Prostate gland (tissue), 2 donors: ENCODE measurements at regions not wholly inside any gene's neighbourhood (a gene's known extent, or its start where the extent isn't known, plus 50 kb on each side); places are given as distances from the start of the nearest gene placed in this dataset.

Experiments
- POLR2A ChIP-seq: fragments of 450-650 bp; IDR thresholded peaks from one replicate; pipeline ENCODE4 v1.6.1; 2016; ENCODE audit warnings: antibody characterized with exemption, mild to moderate bottlenecking
- TF ChIP-seq, protein P1 (sequence below), 4 experiments: fragments of 200-600 bp in 2 of 4; fragments of 450-650 bp in 2 of 4; sonication (generic) in 2 of 4; IDR thresholded peaks; 1 replicate in 3 of 4; 2 replicates in 1 of 4; pipeline ENCODE4 v1.5.1; 2016 to 2019; ENCODE audit warnings: antibody characterized with exemption in 4 of 4, mild to moderate bottlenecking in 2 of 4, moderate library complexity in 2 of 4

DNA sequence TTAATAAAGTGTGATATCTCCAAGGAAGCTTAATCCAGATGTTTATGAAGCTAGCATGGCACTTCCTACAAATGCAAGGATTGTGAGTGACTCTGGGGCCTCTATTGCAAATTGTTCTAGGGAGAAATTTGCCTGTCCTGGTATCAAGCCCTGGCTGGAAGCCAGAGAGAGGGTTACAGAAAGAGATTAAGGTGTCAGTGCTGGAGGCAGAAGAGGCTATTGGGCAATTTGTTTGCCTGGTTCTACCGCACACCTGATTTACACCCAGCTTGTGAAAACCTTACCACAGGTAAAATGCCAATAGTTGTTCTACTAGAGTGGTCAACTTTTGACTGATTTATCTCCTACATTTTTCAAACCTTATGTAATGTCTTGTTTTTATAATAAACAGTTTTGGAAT lies 186.7 kb upstream of the FAT1 start:
- TF ChIP-seq, protein P1, sequence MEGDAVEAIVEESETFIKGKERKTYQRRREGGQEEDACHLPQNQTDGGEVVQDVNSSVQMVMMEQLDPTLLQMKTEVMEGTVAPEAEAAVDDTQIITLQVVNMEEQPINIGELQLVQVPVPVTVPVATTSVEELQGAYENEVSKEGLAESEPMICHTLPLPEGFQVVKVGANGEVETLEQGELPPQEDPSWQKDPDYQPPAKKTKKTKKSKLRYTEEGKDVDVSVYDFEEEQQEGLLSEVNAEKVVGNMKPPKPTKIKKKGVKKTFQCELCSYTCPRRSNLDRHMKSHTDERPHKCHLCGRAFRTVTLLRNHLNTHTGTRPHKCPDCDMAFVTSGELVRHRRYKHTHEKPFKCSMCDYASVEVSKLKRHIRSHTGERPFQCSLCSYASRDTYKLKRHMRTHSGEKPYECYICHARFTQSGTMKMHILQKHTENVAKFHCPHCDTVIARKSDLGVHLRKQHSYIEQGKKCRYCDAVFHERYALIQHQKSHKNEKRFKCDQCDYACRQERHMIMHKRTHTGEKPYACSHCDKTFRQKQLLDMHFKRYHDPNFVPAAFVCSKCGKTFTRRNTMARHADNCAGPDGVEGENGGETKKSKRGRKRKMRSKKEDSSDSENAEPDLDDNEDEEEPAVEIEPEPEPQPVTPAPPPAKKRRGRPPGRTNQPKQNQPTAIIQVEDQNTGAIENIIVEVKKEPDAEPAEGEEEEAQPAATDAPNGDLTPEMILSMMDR (IDR thresholded peaks at IDR 0.05) = no peak
- no peak for TF ChIP-seq POLR2A
